BLaER1 (cell line): ENCODE measurements at regions not wholly inside any gene's neighbourhood (a gene's known extent, or its start where the extent isn't known, plus 50 kb on each side); places are given as distances from the start of the nearest gene placed in this dataset.
A peak's percentile ranks its signal among the peaks of the same experiment; 100 is the strongest.
"Not testable (repeated sequence)": the region's sequence is repeated elsewhere in the genome, so short reads cannot be mapped to it uniquely, and the experiment has no call there.

Experiments used
- H3K27ac ChIP-seq: shearing (Covaris generic); formaldehyde crosslinking; 2 replicates; pipeline ENCODE4 v1.8.1; 2022
- H3K27me3 ChIP-seq: shearing (Covaris generic); formaldehyde crosslinking; 2 replicates; pipeline ENCODE4 v1.8.1; 2022
- H3K36me3 ChIP-seq: shearing (Covaris generic); formaldehyde crosslinking; 2 replicates; pipeline ENCODE4 v1.8.1; 2022
- H3K4me1 ChIP-seq: shearing (Covaris generic); formaldehyde crosslinking; 2 replicates; pipeline ENCODE4 v1.8.1; 2022
- H3K4me2 ChIP-seq: shearing (Covaris generic); formaldehyde crosslinking; 2 replicates; pipeline ENCODE4 v1.8.1; 2022
- H3K4me3 ChIP-seq: shearing (Covaris generic); formaldehyde crosslinking; 2 replicates; pipeline ENCODE4 v1.8.1; 2022
- H3K9ac ChIP-seq: shearing (Covaris generic); formaldehyde crosslinking; 2 replicates; pipeline ENCODE4 v1.8.1; 2022
- H3K9me3 ChIP-seq: shearing (Covaris generic); formaldehyde crosslinking; 2 replicates; pipeline ENCODE4 v1.8.1; 2022
- H4K20me1 ChIP-seq: shearing (Covaris generic); formaldehyde crosslinking; 2 replicates; pipeline ENCODE4 v1.8.1; 2022
- Cebpa-rat ChIP-seq: shearing (Covaris generic); IDR thresholded peaks from 2 replicates; pipeline ENCODE4 v1.8.1; 2022

GRCh38 chr2:184304006-184304405 is 294.3 kb upstream of the ZNF804A start:
- TF ChIP-seq Cebpa-rat, result no peak
- no peaks in the 10 kb centered on the region for H3K36me3 ChIP-seq
- H3K9ac ChIP-seq, result no peak overlapping the region
- no peaks in the 10 kb centered on the region for H3K27me3 ChIP-seq
- no peak overlapping the region for H3K4me3 ChIP-seq
- H3K4me2 ChIP-seq, result no peak overlapping the region
- H4K20me1 ChIP-seq, result no peaks in the 10 kb centered on the region
- no peaks in the 10 kb centered on the region for H3K9me3 ChIP-seq
- H3K4me1 ChIP-seq, result no peaks in the 10 kb centered on the region
- no peak overlapping the region for H3K27ac ChIP-seq

GRCh38 chr2:184305105-184305504 is 293.2 kb upstream of the ZNF804A start:
- TF ChIP-seq Cebpa-rat, result no peak
- Histone ChIP-seq H3K36me3 (no peaks in the 10 kb centered on the region), H3K9ac (no peak overlapping the region), H3K4me2 (no peak overlapping the region), H3K9me3 (no peaks in the 10 kb centered on the region), H3K4me3 (no peak overlapping the region), H3K4me1 (no peaks in the 10 kb centered on the region), H3K27ac (no peak overlapping the region), H4K20me1 (no peaks in the 10 kb centered on the region), H3K27me3 (no peaks in the 10 kb centered on the region)

DNA sequence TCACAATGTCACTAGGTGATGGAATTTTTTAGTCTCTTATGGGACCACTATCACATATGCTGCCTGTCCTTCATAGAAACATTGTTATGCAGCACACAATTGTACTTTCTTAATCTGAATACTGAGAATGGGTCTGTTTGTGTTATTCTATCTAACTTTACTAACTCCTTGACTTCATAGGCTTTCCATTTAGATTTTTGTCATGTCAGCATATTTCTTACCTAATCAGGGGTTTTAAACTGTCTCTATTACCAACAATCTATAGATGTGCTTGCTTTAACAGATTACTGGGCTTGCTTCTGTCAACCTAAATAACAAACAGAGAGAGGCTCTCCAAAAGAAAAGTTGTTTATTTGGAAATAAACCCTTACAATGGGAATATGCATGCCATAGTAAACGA is 289.6 kb upstream of the ZNF804A start:
- Histone ChIP-seq H4K20me1 (no peaks in the 10 kb centered on the region), H3K4me3 (no peak overlapping the region), H3K4me1 (peaks cover 10% of the 10 kb centered on the region), H3K4me2 (no peak overlapping the region), H3K36me3 (no peaks in the 10 kb centered on the region), H3K27ac (no peak overlapping the region), H3K27me3 (no peaks in the 10 kb centered on the region), H3K9me3 (no peaks in the 10 kb centered on the region), H3K9ac (no peak overlapping the region)
- TF ChIP-seq Cebpa-rat, result no peak

DNA sequence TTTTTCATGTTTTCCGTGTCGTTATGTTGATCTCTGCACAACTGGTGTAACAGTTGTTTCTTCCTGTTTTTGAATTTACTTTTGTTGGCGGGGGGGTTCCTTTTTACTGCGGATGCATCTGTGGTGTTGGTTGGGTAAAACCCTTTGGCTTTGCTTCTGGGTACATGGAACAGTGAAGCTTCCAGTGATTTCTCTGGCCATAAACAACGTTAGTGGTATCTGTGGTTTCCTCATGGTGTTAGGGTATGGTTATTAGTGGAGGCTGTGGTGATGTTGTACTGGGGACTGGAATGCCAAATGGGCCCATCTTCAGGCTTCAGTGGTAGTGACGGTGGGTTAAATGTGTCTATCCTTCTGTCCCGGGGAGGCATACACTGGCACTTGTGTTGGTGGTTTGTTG is 285.4 kb upstream of the ZNF804A start:
- no peak overlapping the region for H3K9ac ChIP-seq
- TF ChIP-seq Cebpa-rat, result no peak
- no peak overlapping the region for H3K4me3 ChIP-seq
- peaks cover 10% of the 10 kb centered on the region for H3K4me1 ChIP-seq
- no peak overlapping the region for H3K27ac ChIP-seq
- H3K4me2 ChIP-seq, result peak overlapping the region; percentile 11
- peaks cover 6% of the 10 kb centered on the region; the same call in 1 of the 2 replicates for H3K27me3 ChIP-seq
- no peaks in the 10 kb centered on the region for H3K36me3 ChIP-seq
- H4K20me1 ChIP-seq, result no peaks in the 10 kb centered on the region
- H3K9me3 ChIP-seq, result no peaks in the 10 kb centered on the region

DNA sequence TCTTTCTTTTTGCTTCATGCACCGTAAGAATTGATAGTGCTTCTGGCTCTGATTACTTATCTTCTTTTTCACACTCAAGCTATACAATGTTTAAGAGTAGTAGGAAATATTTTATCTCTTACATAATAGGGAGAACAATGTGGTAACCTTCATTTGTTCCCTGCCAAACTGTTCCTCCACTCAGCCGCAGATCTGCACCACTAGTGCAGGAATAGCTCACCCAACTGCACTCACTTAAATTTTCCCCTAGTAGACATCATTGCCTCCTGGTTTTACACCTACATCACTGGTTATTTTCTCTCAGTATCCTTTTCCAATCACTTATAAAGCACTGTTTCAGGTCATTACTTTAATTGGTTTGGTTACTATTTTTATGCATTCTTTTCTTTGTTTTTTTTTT is 283.5 kb upstream of the ZNF804A start:
- H3K9ac ChIP-seq, result no peak overlapping the region
- H3K27ac ChIP-seq, result no peak overlapping the region
- no peaks in the 10 kb centered on the region for H3K36me3 ChIP-seq
- no peaks in the 10 kb centered on the region for H4K20me1 ChIP-seq
- peaks cover 10% of the 10 kb centered on the region for H3K4me1 ChIP-seq
- no peak overlapping the region for H3K4me3 ChIP-seq
- H3K9me3 ChIP-seq, result no peaks in the 10 kb centered on the region
- H3K4me2 ChIP-seq, result no peak overlapping the region
- TF ChIP-seq Cebpa-rat, result no peak
- peaks cover 6% of the 10 kb centered on the region; the same call in 1 of the 2 replicates for H3K27me3 ChIP-seq

GRCh38 chr2:184316921-184317320 is 281.4 kb upstream of the ZNF804A start:
- Histone ChIP-seq H3K4me1 (peaks cover 10% of the 10 kb centered on the region), H3K36me3 (no peaks in the 10 kb centered on the region), H3K9ac (no peak overlapping the region), H3K27me3 (peaks cover 6% of the 10 kb centered on the region; the same call in 1 of the 2 replicates), H3K27ac (no peak overlapping the region), H3K9me3 (no peaks in the 10 kb centered on the region), H4K20me1 (no peaks in the 10 kb centered on the region), H3K4me3 (no peak overlapping the region), H3K4me2 (no peak overlapping the region)
- no peak for TF ChIP-seq Cebpa-rat

DNA sequence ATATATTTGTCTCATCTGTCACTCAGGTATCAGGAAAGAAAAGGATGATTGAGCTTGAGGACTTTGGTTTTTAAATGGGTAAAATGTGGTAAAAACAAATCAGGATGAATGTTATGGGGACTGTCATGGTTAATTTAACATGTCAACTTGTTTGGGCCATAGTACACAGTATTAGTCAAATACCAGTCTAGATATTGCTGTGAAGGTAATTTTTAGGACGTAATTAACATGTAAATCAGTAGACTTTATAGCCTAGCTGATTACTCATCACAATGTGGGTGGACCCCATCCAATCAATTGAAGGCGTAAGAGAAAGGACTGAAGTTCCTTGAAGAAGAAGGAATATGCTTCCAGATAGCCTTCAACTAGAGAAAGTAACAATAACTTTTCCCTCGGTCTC is 275.7 kb upstream of the ZNF804A start:
- H3K27ac ChIP-seq, result no peak overlapping the region
- H3K9me3 ChIP-seq, result no peaks in the 10 kb centered on the region

GRCh38 chr2:184326066-184326465 is 272.3 kb upstream of the ZNF804A start:
- Histone ChIP-seq H3K9me3 (no peaks in the 10 kb centered on the region; the same call in 1 of the 2 replicates), H3K36me3 (no peaks in the 10 kb centered on the region), H3K27me3 (no peaks in the 10 kb centered on the region), H3K27ac (no peak overlapping the region), H4K20me1 (no peaks in the 10 kb centered on the region), H3K4me3 (no peak overlapping the region), H3K9ac (no peak overlapping the region), H3K4me2 (no peak overlapping the region), H3K4me1 (no peaks in the 10 kb centered on the region)
- no peak for TF ChIP-seq Cebpa-rat

More for the DNA sequence above, 275.7 kb upstream of the ZNF804A start:
- Histone ChIP-seq H3K9ac (no peak overlapping the region), H3K4me1 (no peaks in the 10 kb centered on the region), H3K36me3 (no peaks in the 10 kb centered on the region), H3K4me3 (no peak overlapping the region), H4K20me1 (no peaks in the 10 kb centered on the region), H3K4me2 (no peak overlapping the region), H3K27me3 (no peaks in the 10 kb centered on the region)
- TF ChIP-seq Cebpa-rat, result no peak

GRCh38 chr2:184327805-184328204 is 270.5 kb upstream of the ZNF804A start:
- H3K4me1 ChIP-seq, H3K36me3 ChIP-seq, H3K27ac ChIP-seq, H3K27me3 ChIP-seq, H3K4me3 ChIP-seq, H4K20me1 ChIP-seq, H3K9me3 ChIP-seq, H3K9ac ChIP-seq, H3K4me2 ChIP-seq: not testable (repeated sequence)

GRCh38 chr2:184330561-184330960 is 267.8 kb upstream of the ZNF804A start:
- H3K4me3 ChIP-seq, H3K9ac ChIP-seq, H4K20me1 ChIP-seq, H3K4me1 ChIP-seq, H3K27me3 ChIP-seq, H3K9me3 ChIP-seq, H3K4me2 ChIP-seq, H3K27ac ChIP-seq, H3K36me3 ChIP-seq: not testable (repeated sequence)

GRCh38 chr2:184336688-184337087 is 261.6 kb upstream of the ZNF804A start:
- Histone ChIP-seq H3K36me3 (no peaks in the 10 kb centered on the region), H4K20me1 (no peaks in the 10 kb centered on the region), H3K4me2 (no peak overlapping the region), H3K9ac (no peak overlapping the region), H3K27me3 (no peaks in the 10 kb centered on the region), H3K27ac (no peak overlapping the region), H3K4me1 (no peaks in the 10 kb centered on the region), H3K4me3 (no peak overlapping the region), H3K9me3 (no peaks in the 10 kb centered on the region)
- no peak for TF ChIP-seq Cebpa-rat
